H54 (cell line): ENCODE measurements at regions not wholly inside any gene's neighbourhood (a gene's known extent, or its start where the extent isn't known, plus 50 kb on each side); places are given as distances from the start of the nearest gene placed in this dataset.

Source experiments
- DNase-seq: peaks from one replicate; pipeline ENCODE4 v3.0.0; 2011; ENCODE audit warnings: low spot score, mixed read lengths; ENCODE audit not compliant: insufficient read length
- FAIRE-seq: peaks from 3 replicates; lab custom pipeline; 2011; peaks lifted over from hg19 to GRCh38; lab: Jason Lieb, UNC
- POLR2A ChIP-seq: IDR thresholded peaks from 2 replicates; pipeline ENCODE4 v1.6.1; 2011; ENCODE audit warnings: low read depth, mild to moderate bottlenecking, low read length

- TF ChIP-seq POLR2A: no peak
- DNase-seq (no peak), FAIRE-seq (no peak)
These were observed 1116.6 kb downstream of the BRD1 start for GRCh38 chr22:48711031-48711431.

GRCh38 chr22:48710410-48710809 is 1117.3 kb downstream of the BRD1 start:
- DNase-seq (no peak), FAIRE-seq (no peak)
- TF ChIP-seq POLR2A: no peak

- FAIRE-seq: no peak
- TF ChIP-seq POLR2A: no peak
These were observed 1117.7 kb downstream of the BRD1 start for GRCh38 chr22:48709976-48710375.

GRCh38 chr22:48709453-48709852 is 1118.2 kb downstream of the BRD1 start:
- FAIRE-seq: no peak
- TF ChIP-seq POLR2A: no peak
- DNase-seq: no peak

More at GRCh38 chr22:48709976-48710375, 1117.7 kb downstream of the BRD1 start:
- no peak for DNase-seq

- TF ChIP-seq POLR2A: no peak
- FAIRE-seq (no peak), DNase-seq (no peak)
These were observed 1119.0 kb downstream of the BRD1 start for GRCh38 chr22:48708558-48709245.

- TF ChIP-seq POLR2A: no peak
- no peak for DNase-seq
- FAIRE-seq: no peak
These were observed 1119.7 kb downstream of the BRD1 start for GRCh38 chr22:48707763-48708557.

DNA sequence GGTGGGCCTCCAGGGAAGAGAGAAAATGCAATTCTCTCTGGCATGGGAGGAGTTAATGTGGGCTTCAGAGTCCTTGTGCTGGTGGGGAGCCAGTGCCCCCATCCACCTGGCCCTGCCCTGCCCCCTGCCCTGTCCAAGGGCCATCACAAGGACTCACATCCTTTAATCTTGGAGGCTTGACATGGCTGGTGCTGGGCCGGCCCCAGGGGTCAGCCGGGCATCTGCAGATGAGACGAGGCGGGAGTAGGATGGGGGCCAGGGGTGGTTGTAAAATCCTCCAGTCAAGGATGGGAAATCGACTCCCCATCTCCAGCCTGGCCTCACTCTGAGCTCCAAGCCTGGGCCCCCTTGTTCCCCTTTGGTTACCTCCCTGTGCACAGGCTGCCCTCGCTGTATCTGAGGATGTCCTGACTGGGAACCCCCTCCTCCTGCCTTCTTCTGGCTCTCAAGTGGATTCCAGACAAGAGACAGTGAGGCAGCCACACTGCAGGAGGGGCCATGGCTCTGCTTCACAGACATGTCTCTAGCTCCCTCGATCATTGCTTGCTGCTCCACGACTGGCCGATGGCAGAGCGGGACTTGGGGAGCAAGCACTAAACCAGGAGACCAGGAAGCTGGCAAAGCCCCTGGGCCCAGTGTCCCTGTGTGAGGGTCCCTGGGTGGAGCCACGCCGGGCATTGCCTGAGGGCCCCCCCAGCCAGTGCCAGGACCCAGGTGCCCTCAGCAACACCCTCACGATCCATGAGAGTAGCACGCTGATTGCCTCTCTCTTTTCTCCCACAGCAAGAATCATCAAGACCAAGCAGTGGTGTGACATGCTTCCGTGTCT is 1120.5 kb downstream of the BRD1 start:
- DNase-seq (no peak), FAIRE-seq (no peak)
- no peak for TF ChIP-seq POLR2A

DNA sequence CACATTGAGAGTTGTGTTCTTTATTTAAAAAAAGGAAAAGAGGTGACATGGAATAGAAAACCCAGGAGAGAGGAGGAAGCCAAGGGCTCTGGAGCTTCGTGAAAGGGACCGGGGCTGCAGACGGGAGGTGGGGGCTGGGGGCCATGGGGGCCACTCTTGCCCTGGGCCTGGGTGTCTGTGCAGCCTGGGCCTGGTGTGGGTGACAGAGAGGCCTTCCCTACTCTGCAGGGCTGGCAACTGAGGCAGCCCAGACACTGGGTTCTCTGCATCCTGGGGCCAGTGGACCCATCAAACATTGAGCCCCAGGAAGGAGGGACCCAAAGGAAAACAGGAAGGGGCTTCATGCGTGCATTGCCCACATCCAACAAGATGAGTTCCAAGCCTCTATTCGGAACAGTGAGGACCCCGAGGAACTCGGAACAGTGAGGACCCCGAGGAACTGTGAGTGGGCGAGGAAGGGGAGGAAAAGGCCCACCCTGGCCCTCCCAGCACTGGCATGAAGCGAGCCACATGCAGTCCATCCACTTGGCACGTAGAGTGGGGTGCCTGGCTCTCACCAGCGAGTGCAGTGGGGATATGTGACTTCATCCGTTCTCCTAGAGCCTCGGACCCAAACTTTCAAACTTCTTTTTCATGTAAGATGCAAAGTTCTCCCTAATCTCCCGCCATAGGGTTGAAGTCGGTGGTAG is 1121.6 kb downstream of the BRD1 start:
- no peak for TF ChIP-seq POLR2A
- DNase-seq (no peak), FAIRE-seq (no peak)

DNA sequence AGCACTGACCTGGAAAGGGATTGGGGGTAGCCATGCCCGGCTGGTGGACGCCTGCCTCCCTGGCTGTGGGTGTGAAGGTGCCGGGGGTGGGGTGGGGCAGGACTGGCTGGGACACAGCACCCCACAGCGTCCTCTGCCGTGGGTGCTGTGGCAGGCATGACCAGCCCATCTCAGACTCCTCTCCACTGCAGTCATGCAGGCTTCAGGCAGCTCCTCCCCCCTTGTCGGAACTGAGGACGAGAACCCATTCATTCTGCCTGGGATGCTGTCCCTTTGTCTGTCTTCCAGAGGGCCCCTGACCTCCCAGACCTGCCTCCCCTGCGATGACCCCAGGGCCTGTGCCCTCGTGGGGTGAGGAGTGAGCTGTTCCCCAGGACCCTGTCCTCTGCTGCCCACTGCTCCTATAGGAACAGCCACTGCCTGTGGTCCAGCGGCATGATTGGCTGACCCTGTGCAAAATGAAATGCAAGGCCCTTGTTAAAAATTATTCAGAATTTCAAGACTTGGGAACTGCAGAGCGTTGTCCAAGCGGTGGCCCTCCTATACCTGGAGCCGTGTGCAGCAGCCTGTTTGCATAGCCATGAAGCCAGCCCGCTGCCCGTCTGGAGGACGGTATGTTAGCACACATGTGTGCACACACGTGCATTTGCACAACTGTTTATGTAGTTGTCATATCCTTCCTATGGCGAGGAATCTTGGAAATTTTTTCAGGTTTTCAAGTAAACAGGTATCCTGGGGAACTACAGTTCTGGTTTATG is 1122.3 kb downstream of the BRD1 start:
- no peak for TF ChIP-seq POLR2A
- DNase-seq (no peak), FAIRE-seq (no peak)

DNA sequence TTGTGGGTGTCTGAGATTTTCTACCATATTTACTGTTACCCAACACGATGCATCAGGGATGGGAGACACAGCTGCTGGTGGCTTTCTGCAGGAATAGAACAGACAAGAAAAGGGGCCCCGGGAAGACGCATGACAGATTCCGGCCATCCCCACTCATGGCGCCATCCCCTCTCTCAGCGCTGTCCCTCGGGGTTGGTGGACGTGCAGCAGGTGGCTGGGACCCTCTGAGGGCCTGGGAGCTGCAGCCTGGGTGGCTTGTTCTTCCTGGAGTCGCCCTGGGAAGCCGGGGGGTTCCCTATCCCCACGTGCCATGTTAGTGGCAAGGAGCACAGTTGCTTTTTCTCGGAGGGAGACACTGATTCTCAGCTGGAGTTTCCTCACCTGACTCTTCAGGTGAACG is 1123.3 kb downstream of the BRD1 start:
- no peak for FAIRE-seq
- DNase-seq: no peak
- no peak for TF ChIP-seq POLR2A

DNA sequence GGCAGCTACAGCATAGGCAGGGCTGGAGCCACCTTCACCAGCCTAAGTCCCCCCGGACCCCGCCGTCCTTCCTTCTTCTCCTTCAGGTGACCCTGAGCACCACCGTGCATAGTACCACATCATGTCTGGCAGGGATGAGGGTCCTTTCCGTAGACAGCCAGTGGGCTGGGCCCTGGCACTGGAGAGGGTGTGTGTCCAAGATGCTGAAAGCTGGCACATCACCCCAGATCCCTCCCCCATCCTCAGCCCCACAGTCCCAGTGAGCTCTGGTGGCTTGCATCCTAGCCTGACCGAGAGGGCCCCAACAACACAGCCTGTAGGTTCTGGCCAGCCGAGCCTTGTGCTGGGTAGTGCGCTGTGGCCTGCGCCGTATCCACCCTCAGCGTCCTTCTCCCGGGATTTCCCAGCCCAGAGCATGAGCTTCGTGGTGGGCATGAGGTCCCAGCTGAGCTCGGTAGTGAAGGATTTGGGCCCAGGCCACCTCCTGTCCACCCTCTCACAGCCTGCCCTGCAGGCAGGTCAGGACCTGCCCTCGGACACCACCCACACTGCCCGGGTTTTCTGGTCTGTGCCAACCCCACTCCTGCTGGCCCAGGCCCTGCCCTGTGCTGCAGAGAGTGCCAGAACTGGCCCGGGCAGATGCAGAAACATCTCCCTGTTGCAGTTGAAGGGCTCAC is 1124.3 kb downstream of the BRD1 start:
- no peak for DNase-seq
- no peak for TF ChIP-seq POLR2A
- FAIRE-seq: no peak

GRCh38 chr22:48702573-48703264 is 1125.0 kb downstream of the BRD1 start:
- TF ChIP-seq POLR2A: no peak
- no peak for DNase-seq
- FAIRE-seq: no peak
